Kidney epithelial cell (primary cell): ENCODE measurements at regions not wholly inside any gene's neighbourhood (a gene's known extent, or its start where the extent isn't known, plus 50 kb on each side); places are given as distances from the start of the nearest gene placed in this dataset.

Source experiments
- DNase-seq: peaks from one replicate; pipeline ENCODE4 v3.0.0-alpha.2; 2010; ENCODE audit warnings: low read depth
- H3K27me3 ChIP-seq: 2 replicates; pipeline ENCODE4 v1.6.0; 2011; ENCODE audit warnings: low read length; ENCODE audit not compliant: control insufficient read depth, insufficient read depth
- H3K36me3 ChIP-seq: 2 replicates; pipeline ENCODE4 v1.5.1; 2011; ENCODE audit warnings: low read length; ENCODE audit not compliant: control insufficient read depth, insufficient read depth
- H3K4me3 ChIP-seq: 2 replicates; pipeline ENCODE4 v1.5.1; 2011; ENCODE audit warnings: low read depth, mild to moderate bottlenecking, control low read depth, low read length
- TF ChIP-seq, protein P1 (sequence below): IDR thresholded peaks from 2 replicates; pipeline ENCODE4 v1.5.1; 2011; ENCODE audit warnings: mild to moderate bottlenecking, moderate library complexity, low read length, control low read depth, inconsistent platforms; ENCODE audit not compliant: insufficient read depth, poor library complexity, severe bottlenecking

DNA sequence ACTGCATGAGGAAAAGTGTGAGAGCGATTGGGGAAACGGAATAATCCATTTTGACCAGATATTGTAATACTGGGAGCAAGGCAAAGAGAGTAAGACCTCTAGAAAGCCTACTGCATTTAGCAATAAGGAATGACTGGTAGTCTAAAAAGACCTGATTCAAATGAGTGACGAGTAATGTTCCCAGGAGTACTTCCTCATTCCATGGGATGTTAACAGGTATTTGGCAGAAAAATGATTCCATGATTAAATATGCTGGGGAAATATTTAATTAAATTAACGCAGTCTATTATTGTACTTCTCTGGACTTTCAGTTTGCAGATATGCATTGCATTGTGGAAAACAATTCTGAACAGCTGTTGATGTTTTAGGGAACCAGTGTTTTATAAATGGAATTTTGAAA, 105.5 kb downstream of the RPE65 start:
- Histone ChIP-seq H3K36me3 (no peaks in the 10 kb centered on the region), H3K27me3 (no peaks in the 10 kb centered on the region), H3K4me3 (no peak overlapping the region)
- TF ChIP-seq, protein P1, sequence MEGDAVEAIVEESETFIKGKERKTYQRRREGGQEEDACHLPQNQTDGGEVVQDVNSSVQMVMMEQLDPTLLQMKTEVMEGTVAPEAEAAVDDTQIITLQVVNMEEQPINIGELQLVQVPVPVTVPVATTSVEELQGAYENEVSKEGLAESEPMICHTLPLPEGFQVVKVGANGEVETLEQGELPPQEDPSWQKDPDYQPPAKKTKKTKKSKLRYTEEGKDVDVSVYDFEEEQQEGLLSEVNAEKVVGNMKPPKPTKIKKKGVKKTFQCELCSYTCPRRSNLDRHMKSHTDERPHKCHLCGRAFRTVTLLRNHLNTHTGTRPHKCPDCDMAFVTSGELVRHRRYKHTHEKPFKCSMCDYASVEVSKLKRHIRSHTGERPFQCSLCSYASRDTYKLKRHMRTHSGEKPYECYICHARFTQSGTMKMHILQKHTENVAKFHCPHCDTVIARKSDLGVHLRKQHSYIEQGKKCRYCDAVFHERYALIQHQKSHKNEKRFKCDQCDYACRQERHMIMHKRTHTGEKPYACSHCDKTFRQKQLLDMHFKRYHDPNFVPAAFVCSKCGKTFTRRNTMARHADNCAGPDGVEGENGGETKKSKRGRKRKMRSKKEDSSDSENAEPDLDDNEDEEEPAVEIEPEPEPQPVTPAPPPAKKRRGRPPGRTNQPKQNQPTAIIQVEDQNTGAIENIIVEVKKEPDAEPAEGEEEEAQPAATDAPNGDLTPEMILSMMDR, result no peak
- DNase-seq, result no peak

DNA sequence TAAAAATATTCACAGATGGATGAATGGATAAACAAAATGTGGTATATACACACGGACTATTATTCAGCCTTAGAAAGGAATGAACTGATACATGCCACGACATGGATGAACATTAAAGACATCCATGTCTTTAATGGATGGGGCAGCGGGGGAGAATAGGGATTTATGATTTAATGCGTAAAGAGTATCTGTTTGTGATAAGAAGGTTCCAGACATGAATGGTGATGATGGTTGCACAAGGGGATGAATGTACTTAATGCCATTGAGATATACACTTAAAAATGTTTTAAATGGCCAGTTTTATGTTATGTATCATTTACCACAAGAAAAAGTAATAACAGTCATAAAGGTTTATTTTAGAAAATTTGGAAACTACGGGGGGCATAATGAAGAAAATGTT, 108.6 kb upstream of the WLS start:
- no peaks in the 10 kb centered on the region for H3K27me3 ChIP-seq
- no peak for DNase-seq
- H3K4me3 ChIP-seq, result no peak overlapping the region
- TF ChIP-seq, protein P1, result no peak
- H3K36me3 ChIP-seq, result no peaks in the 10 kb centered on the region

DNA sequence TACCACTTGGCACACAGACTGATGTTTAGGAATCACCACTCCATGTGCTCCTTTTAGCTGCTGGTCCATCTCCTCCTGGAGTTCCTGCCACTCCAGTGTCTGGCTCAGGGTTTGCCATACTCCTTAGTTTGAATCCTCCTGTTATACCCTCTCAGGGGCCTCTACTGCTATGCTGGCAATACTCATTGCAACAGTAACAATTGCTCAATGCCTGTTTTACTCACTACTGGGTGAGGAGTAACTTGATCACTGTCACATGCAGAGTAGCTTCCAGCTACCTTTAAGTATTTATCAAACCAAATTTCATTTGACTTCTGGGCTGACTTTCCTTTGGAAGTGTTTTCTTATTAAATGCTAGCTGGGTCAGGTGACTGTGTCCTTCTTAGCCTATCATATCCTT, 107.2 kb upstream of the WLS start:
- TF ChIP-seq, protein P1, result no peak
- DNase-seq, result no peak

DNA sequence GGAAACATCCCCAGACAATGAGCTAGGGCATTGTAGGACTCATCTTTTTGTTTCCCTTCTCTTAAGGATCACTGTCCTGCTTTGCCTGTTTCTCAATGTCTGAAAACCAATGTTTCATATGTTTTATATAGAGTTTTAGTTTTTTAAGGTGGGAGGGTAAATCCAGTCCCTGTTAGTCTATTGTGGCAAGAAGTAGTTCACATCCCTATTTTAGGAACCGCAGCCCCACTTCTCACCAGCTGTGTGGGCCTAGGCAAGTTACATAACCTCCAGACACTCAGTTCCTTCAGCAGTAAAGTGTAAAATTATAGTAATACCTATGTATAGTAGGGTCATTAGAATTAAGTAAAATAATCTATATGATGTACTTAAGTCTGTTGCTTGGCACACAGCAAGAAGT, 105.8 kb upstream of the WLS start:
- no peaks in the 10 kb centered on the region for H3K27me3 ChIP-seq
- TF ChIP-seq, protein P1, result no peak
- no peak overlapping the region for H3K4me3 ChIP-seq
- DNase-seq, result no peak
- no peaks in the 10 kb centered on the region for H3K36me3 ChIP-seq

More for the DNA sequence above, 107.2 kb upstream of the WLS start:
- H3K4me3 ChIP-seq, result no peak overlapping the region
- no peaks in the 10 kb centered on the region for H3K27me3 ChIP-seq
- no peaks in the 10 kb centered on the region for H3K36me3 ChIP-seq

DNA sequence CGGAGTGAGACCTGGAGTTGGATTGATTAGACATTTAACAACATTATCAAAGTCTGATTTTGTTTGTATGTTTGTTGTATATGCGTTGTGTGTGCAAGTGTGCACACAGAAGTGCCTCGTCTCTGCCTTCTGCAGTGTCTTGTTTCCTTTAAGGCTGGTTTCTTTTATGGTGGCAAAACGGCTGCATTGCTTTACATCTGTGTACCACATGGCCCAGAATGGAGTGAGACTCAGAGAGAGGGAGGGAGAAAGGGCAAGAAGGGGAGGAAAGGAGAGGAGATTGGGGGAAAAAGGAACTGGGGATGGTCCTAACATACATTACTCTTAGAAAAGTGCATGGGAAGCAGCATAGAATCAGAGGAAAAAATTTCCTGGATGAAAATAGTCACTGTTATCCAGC, 99.7 kb upstream of the WLS start:
- no peaks in the 10 kb centered on the region for H3K27me3 ChIP-seq
- no peaks in the 10 kb centered on the region for H3K36me3 ChIP-seq
- no peak overlapping the region for H3K4me3 ChIP-seq
- TF ChIP-seq, protein P1, result no peak
- DNase-seq, result no peak

DNA sequence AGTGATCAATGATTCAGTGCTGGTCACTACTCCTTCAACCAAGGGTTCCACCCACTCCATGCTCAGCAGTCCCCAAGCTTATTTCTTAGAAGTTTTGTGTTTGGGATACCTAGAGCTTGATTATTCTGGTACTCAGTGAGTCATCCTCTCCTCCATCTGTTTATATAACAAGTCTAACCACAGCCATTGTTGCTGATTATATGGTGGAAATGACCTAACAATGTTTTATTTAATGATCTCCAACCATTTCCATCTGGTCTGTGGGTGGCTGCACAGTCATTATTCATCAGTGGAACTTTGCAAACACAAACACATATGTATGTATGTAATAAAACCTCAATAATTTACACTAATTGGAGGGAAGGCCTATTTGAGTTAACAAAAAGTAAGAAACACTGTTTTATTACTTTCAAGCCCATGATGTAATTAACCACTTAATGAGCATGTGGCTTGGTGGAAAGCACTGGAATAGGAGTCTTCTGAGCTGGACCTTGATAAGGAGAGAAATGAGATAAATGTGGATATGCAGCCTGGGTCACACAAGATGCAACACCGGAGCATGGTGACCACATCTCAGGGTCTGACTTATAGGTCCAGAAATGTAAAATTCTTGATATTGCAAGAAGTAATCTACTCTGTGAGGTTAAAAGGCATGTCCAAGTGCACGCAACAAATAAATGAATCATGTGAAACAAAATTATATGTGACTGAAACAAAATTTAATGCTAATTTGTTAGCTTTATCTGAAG, 99.0 kb upstream of the WLS start:
- TF ChIP-seq, protein P1, result no peak
- DNase-seq, result peak; percentile 91
- Histone ChIP-seq H3K4me3 (no peak overlapping the region), H3K36me3 (no peaks in the 10 kb centered on the region), H3K27me3 (no peaks in the 10 kb centered on the region)
